ENCODE measurements at regions not wholly inside any gene's neighbourhood (a gene's known extent, or its start where the extent isn't known, plus 50 kb on each side); places are given as distances from the start of the nearest gene placed in this dataset.

DNA sequence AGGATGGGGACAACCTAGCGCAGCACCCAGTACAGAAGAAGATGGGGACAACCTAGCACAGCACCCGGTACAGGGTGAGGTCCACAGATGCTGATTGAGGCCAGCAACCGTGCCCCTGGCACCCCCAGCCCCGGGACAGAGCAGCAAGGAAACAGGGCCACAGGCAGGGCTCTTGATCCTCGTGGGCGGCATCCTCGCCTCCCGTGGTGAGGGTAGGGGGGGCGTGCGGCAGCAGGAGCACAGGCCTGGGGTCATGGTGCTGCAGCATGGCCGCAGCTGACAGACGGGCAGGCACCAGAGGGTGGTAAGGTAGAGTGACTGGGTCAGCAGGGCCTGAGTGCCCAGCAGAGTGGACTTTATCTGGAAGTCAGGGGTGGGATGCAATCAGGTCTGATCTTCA is 89.5 kb downstream of the HMX1 start:
- Histone ChIP-seq H3K4me1 (ENCODE audit: control insufficient read depth, insufficient read depth, low read length) (no peaks in the 10 kb centered on the region), H3K4me2 (ENCODE audit: control insufficient read depth, insufficient read depth) (no peak overlapping the region), H3K79me2 (ENCODE audit: control insufficient read depth, insufficient read depth, low read length) (no peaks in the 10 kb centered on the region), H3K9me3 (replicated peaks; ENCODE audit: control insufficient read depth, insufficient read depth, low read length) (no peaks in the 10 kb centered on the region; the same call in 2 of the 3 replicates), H3K27me3 (replicated peaks in 1 of 2; ENCODE audit: control insufficient read depth in 2 of 2, insufficient read depth in 2 of 2, low read length in 1 of 2) (no peaks in the 10 kb centered on the region), H3K4me3 (no peak overlapping the region), H3K27ac (ENCODE audit: control insufficient read depth, insufficient read depth) (no peak overlapping the region), H3K36me3 (ENCODE audit: control insufficient read depth in 2 of 2, insufficient read depth in 2 of 2, low read length in 1 of 2) (no peaks in the 10 kb centered on the region), H4K20me1 (ENCODE audit: control insufficient read depth, insufficient read depth) (no peaks in the 10 kb centered on the region), H2AFZ (ENCODE audit: control insufficient read depth, low read depth, low read length) (no peak overlapping the region), H3K9ac (ENCODE audit: control insufficient read depth, insufficient read depth, low read length) (no peak overlapping the region)
- ChIA-PET RAD21 (ENCODE audit: unreplicated experiment) (no interaction called here), POLR2A (no interaction called here), CTCF (no interaction called here), SMC1A (ENCODE audit: uncharacterized antibody, unreplicated experiment) (no interaction called here)
- in situ Hi-C loops (cut with MboI) = no loop called here
- no peak for ATAC-seq
- intact Hi-C loops (cut with micrococcal nuclease; ENCODE audit: unreplicated experiment) = no loop called here
- no TSS peak for BruUV-seq (replicated peaks)
- TF ChIP-seq CHD2 (IDR thresholded peaks at IDR 0.05; ENCODE audit: borderline replicate concordance, low read depth, low read length) (no peak), SMAD5 (IDR thresholded peaks at IDR 0.05; ENCODE audit: low read depth) (no peak), ZZZ3 (IDR thresholded peaks at IDR 0.05; ENCODE audit: control insufficient read depth, insufficient read length, low read depth) (no peak), MEF2B (IDR thresholded peaks at IDR 0.05; ENCODE audit: partially characterized antibody, poor library complexity, severe bottlenecking) (no peak), CBX5 (IDR thresholded peaks at IDR 0.05; ENCODE audit: low read depth) (no peak), NFIC (IDR thresholded peaks at IDR 0.05; ENCODE audit: low read depth, low read length) (no peak), ESRRA (IDR thresholded peaks at IDR 0.05; ENCODE audit: low read length) (no peak), SIX5 (IDR thresholded peaks at IDR 0.05; ENCODE audit: low read depth, low read length, severe bottlenecking) (no peak), EZH2 (IDR thresholded peaks at IDR 0.05; ENCODE audit: borderline replicate concordance, control insufficient read depth, low read depth, low read length) (no peak), FOXK2 (IDR thresholded peaks at IDR 0.05) (no peak), SPI1 (IDR thresholded peaks at IDR 0.05; ENCODE audit: borderline replicate concordance, insufficient read depth, low read depth, low read length) (no peak), HCFC1 (IDR thresholded peaks at IDR 0.05; ENCODE audit: low read length) (no peak), ZBED1 (IDR thresholded peaks at IDR 0.05; ENCODE audit: borderline replicate concordance) (no peak), CHD4 (IDR thresholded peaks at IDR 0.05) (no peak), JUNB (IDR thresholded peaks at IDR 0.05) (no peak)
- TF ChIP-seq, protein P1, sequence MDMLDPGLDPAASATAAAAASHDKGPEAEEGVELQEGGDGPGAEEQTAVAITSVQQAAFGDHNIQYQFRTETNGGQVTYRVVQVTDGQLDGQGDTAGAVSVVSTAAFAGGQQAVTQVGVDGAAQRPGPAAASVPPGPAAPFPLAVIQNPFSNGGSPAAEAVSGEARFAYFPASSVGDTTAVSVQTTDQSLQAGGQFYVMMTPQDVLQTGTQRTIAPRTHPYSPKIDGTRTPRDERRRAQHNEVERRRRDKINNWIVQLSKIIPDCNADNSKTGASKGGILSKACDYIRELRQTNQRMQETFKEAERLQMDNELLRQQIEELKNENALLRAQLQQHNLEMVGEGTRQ (IDR thresholded peaks at IDR 0.05; ENCODE audit: borderline replicate concordance, low read depth, low read length) = no peak
- TF ChIP-seq, protein P2, sequence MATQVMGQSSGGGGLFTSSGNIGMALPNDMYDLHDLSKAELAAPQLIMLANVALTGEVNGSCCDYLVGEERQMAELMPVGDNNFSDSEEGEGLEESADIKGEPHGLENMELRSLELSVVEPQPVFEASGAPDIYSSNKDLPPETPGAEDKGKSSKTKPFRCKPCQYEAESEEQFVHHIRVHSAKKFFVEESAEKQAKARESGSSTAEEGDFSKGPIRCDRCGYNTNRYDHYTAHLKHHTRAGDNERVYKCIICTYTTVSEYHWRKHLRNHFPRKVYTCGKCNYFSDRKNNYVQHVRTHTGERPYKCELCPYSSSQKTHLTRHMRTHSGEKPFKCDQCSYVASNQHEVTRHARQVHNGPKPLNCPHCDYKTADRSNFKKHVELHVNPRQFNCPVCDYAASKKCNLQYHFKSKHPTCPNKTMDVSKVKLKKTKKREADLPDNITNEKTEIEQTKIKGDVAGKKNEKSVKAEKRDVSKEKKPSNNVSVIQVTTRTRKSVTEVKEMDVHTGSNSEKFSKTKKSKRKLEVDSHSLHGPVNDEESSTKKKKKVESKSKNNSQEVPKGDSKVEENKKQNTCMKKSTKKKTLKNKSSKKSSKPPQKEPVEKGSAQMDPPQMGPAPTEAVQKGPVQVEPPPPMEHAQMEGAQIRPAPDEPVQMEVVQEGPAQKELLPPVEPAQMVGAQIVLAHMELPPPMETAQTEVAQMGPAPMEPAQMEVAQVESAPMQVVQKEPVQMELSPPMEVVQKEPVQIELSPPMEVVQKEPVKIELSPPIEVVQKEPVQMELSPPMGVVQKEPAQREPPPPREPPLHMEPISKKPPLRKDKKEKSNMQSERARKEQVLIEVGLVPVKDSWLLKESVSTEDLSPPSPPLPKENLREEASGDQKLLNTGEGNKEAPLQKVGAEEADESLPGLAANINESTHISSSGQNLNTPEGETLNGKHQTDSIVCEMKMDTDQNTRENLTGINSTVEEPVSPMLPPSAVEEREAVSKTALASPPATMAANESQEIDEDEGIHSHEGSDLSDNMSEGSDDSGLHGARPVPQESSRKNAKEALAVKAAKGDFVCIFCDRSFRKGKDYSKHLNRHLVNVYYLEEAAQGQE (IDR thresholded peaks at IDR 0.05; ENCODE audit: low read depth, low read length) = no peak
- TF ChIP-seq, protein P3, sequence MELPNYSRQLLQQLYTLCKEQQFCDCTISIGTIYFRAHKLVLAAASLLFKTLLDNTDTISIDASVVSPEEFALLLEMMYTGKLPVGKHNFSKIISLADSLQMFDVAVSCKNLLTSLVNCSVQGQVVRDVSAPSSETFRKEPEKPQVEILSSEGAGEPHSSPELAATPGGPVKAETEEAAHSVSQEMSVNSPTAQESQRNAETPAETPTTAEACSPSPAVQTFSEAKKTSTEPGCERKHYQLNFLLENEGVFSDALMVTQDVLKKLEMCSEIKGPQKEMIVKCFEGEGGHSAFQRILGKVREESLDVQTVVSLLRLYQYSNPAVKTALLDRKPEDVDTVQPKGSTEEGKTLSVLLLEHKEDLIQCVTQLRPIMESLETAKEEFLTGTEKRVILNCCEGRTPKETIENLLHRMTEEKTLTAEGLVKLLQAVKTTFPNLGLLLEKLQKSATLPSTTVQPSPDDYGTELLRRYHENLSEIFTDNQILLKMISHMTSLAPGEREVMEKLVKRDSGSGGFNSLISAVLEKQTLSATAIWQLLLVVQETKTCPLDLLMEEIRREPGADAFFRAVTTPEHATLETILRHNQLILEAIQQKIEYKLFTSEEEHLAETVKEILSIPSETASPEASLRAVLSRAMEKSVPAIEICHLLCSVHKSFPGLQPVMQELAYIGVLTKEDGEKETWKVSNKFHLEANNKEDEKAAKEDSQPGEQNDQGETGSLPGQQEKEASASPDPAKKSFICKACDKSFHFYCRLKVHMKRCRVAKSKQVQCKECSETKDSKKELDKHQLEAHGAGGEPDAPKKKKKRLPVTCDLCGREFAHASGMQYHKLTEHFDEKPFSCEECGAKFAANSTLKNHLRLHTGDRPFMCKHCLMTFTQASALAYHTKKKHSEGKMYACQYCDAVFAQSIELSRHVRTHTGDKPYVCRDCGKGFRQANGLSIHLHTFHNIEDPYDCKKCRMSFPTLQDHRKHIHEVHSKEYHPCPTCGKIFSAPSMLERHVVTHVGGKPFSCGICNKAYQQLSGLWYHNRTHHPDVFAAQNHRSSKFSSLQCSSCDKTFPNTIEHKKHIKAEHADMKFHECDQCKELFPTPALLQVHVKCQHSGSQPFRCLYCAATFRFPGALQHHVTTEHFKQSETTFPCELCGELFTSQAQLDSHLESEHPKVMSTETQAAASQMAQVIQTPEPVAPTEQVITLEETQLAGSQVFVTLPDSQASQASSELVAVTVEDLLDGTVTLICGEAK (IDR thresholded peaks at IDR 0.05; ENCODE audit: borderline replicate concordance) = no peak
- 13% methylated on average over 12 of the region's 12 CpGs for WGBS (ENCODE audit: insufficient coverage, insufficient replicate concordance, low lambda C conversion rate, missing lambda C conversion rate)
- no peak for FAIRE-seq
- no peak for DNase-seq (ENCODE audit: low read depth, low spot score)
